H54 (cell line): ENCODE measurements at regions not wholly inside any gene's neighbourhood (a gene's known extent, or its start where the extent isn't known, plus 50 kb on each side); places are given as distances from the start of the nearest gene placed in this dataset.
A peak's percentile ranks its signal among the peaks of the same experiment; 100 is the strongest.

ENCODE experiments used
- DNase-seq: peaks from one replicate; pipeline ENCODE4 v3.0.0; 2011; ENCODE audit warnings: low spot score, mixed read lengths; ENCODE audit not compliant: insufficient read length
- FAIRE-seq: peaks from 3 replicates; lab custom pipeline; 2011; peaks lifted over from hg19 to GRCh38; lab: Jason Lieb, UNC
- POLR2A ChIP-seq: IDR thresholded peaks from 2 replicates; pipeline ENCODE4 v1.6.1; 2011; ENCODE audit warnings: low read depth, mild to moderate bottlenecking, low read length

DNA sequence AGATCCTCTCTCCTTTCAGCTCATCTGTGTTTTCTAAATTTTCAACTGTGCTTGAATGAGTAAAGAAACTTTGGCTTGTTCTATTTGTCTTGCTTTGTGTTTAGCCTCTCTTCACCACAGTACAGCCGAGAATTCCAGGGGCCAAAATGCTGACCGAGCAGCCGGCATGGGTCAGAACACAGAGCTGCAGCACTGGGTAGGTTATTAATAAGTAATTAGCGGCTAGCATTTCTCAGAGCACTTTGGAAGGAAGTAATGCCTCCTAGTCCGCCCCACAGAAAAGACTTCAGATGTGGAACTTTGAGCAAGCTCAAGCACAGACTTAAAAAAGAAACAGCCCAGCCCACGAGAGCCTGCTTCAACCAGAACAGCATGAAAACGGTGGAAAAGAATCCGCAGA, 343.9 kb downstream of the ARRDC4 start:
- FAIRE-seq, result no peak
- no peak for TF ChIP-seq POLR2A
- no peak for DNase-seq

GRCh38 chr15:98308117-98308516, 340.2 kb upstream of the IGF1R start:
- TF ChIP-seq POLR2A, result no peak
- DNase-seq, result no peak
- no peak for FAIRE-seq

- no peak for TF ChIP-seq POLR2A
- peak; percentile 19 for DNase-seq
- FAIRE-seq, result peak; percentile 30
Observed at GRCh38 chr15:98311566-98312188, 336.7 kb upstream of the IGF1R start.

DNA sequence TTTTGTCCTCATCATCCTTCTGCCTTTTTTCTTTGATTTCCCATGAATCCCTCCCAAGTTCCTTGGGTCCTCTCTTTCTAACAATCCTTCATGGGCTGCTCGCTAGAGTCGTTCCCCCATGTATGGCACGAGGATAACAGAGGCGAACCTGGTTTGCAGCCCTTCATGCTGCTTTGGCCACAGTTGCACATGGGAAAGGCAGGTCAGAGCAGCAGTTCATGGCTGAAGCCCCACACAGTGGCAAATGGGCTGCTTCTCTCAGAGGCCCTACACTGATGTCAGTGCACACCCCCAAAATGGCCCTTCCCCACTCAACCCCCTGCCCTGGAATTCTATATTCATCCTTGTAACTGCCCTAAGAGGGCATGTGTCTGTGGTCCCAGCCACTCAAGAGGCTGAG, 335.4 kb upstream of the IGF1R start:
- DNase-seq (no peak), FAIRE-seq (no peak)
- no peak for TF ChIP-seq POLR2A

DNA sequence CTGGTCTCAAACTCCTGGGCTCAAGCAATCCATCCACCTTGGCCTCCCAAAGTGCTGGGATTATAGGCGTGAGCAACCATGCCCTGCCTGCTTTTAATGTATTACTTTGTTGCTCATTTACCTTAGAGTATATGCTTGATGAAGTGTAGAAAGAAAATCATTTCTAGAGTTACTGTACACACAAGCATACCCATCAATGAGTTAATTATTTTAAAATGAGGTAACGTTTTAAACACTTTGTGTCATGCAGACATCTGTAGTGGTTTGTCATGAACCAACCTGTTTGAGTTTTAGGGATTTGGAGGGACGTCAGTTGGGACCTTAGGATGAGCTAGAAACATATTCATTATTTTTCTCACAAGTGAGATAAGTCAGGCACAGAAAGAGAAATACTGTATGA, 332.4 kb upstream of the IGF1R start:
- FAIRE-seq (no peak), DNase-seq (no peak)
- no peak for TF ChIP-seq POLR2A

- FAIRE-seq, result no peak
- DNase-seq, result no peak
- TF ChIP-seq POLR2A, result no peak
Observed at GRCh38 chr15:98321896-98322295, 326.4 kb upstream of the IGF1R start.

DNA sequence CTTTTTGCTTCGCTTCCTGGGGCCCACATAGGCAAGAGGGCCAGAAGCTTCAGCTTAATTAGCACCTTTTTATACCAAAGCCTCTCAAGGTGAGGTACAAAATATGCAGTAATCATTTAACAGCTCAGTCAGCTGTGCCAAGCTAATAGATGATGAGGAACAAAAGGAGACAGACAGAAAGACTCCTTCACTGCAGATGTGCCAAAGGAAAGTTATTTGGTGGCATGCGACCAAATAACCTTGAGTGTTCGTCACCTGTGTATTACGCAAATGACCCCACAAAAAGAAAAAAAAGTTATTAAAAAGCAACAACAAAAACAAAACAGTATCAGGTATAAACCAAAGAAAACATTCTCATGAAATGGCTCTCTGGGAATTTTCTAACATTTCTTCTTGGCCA, 325.8 kb upstream of the IGF1R start:
- DNase-seq (no peak), FAIRE-seq (no peak)
- no peak for TF ChIP-seq POLR2A

DNA sequence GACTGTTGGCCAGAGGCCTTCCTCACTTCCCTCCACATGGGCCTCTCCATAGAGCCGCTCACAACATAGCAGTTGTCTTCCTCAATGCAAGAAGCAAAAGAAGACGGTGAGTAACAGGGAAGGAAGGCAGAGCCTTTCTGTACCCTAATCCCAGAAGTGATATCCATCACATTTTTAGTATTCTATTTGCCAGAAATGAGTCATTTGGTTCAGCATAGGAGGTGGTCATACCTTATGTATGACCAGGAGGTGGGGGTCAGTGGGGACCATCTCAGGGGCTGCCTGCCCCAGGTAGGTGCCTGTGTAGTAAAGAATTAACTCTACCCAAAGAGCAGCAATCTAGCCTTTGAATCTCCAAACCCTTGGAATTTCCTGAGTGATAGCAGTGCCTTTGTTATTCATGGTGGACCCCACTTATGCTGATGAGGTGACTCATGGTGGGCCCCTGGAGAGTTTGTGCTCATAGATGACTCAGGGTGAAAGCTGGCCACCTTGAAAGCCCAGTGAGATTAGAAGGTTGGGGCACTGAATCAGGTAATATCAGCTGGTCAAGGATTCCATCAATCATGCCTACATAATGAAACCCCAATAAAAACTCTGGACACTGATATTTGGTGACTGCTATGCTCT, 323.9 kb upstream of the IGF1R start:
- FAIRE-seq, result no peak
- no peak for TF ChIP-seq POLR2A
- no peak for DNase-seq

GRCh38 chr15:98326804-98327203, 321.5 kb upstream of the IGF1R start:
- FAIRE-seq (no peak), DNase-seq (no peak)
- TF ChIP-seq POLR2A, result no peak

DNA sequence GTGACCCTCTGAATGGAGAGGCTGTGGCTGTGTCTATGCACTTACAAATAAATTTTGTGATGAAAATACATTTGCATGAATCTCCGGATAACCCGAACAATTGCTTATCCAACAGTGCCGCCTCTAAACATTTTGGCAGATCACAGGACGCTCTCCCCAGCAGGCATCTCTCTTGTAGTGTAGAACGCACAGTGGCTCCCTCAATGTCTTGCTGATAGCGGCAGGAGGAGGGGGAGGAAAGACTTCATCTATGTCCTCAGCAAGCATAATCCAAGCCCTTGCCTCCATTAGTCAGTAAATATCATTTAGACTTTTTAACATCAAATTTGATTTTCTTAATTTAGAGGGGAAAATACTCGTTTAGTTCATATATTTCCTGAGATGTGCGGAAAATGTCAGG, 318.1 kb upstream of the IGF1R start:
- DNase-seq (no peak), FAIRE-seq (no peak)
- no peak for TF ChIP-seq POLR2A

DNA sequence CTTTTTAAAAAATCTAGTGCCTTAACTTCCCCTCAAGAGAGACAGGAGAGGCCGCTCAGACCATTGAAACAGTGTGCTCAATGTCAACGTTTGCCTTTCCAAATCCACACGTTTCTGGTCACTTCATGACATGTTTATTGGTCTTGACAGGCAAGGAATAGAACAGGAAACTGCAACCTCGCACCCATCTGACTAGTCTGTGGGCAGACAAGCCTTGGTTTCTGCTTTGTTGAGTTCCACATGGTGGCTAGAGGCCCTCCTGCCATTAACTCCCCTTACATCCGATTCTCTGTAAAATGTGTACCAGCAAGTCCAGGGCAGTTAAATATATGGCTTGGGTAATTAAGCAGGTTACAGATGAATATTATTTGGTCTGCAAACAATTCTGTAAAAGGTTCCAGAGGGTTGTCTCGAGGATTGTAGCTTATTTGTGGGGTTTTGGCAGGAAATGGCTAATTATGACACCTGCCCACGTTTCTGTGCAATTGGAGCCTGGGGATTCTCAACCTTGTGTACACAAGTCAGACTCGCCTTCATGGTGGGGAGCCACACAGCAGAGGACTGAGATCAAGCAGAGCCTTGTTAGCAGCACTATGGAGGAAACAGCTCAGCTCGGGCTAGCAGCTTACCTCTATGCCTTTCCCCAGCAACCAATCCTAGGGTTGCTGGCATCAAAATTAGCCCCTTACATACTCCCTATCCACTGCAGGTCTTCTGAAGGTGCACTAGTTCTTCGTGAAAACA, 317.5 kb upstream of the IGF1R start:
- no peak for FAIRE-seq
- no peak for TF ChIP-seq POLR2A
- no peak for DNase-seq

DNA sequence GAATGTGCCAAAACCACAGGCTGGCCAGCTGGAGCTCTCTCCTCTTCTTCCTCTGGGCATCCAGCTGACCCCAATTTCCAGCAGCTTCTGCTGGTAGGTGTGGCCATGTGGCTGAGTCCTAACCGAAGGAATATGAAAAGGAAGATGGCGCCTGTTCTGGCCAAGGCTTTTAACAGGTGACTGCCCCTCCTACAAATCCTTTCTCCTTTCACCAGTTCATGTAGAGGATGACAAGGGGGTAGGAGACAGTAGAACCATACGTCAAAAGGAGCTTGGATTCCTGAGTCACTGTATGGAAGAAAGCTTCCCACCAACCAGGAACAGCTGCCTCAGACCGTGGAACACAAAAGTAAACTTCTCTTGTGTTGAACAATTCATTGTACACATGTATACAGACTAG, 316.7 kb upstream of the IGF1R start:
- FAIRE-seq (no peak), DNase-seq (no peak)
- no peak for TF ChIP-seq POLR2A

- DNase-seq, result no peak
- no peak for TF ChIP-seq POLR2A
- no peak for FAIRE-seq
Observed at GRCh38 chr15:98333251-98333650, 315.1 kb upstream of the IGF1R start.

DNA sequence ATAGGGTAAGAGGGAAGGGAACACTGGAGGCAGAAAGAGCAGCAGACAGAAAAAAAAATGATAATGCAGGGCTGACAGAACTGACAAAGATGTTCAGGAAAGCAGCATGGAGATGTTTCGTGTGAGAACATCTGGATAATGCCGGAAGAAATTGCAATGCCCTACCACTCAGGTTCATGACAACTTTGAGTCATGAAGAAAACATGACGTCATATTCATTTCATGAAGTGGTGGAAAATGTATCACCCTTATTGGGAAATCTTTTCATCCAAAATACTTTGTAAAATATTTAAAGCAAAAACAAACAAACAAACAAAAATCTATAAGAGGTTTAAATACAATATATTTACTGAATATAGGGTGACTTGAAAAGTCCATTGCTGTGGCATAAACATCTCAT, 305.4 kb upstream of the IGF1R start:
- no peak for FAIRE-seq
- no peak for TF ChIP-seq POLR2A

More for the DNA sequence above, 305.4 kb upstream of the IGF1R start:
- no peak for DNase-seq
